GM13977 (cell line): ENCODE measurements at regions not wholly inside any gene's neighbourhood (a gene's known extent, or its start where the extent isn't known, plus 50 kb on each side); places are given as distances from the start of the nearest gene placed in this dataset.

Experiments used
- DNase-seq: peaks from one replicate; pipeline ENCODE4 v3.0.0; 2012; ENCODE audit warnings: low spot score
- CTCF ChIP-seq: IDR thresholded peaks from 2 replicates; pipeline ENCODE4 v1.5.1; 2012; ENCODE audit warnings: mild to moderate bottlenecking, control low read depth; ENCODE audit not compliant: insufficient read depth; ENCODE audit errors: extremely low read depth, missing control alignments
- in situ Hi-C: fragments of 300-500 bp; cut with MboI; formaldehyde crosslinking; loops from one replicate; pipeline ENCODE4 v1.12.0; 2022; ENCODE audit warnings: low sequenced_read_pairs, low pct_unique_long_range_greater_than_20kb, mixed read lengths, inconsistent platforms; ENCODE audit not compliant: unreplicated experiment

DNA sequence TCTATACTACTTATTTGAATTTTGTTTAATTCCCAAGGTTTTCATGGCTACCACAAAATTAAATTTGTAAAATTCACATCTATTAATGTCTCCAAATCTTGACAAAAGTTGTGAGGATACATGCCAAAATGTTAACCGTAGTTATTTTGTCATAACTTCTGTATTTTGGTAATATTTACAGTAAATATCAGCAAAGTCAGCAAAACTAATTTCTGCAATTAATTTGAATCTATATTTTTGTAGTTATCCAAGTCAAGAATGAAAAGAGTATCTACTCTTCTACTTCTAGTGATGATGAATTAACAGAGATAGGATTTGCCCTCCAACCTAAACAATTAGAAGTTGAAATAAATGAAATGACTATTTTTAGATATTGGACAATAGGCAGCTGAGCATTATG is 238.9 kb downstream of the CYP26B1 start:
- TF ChIP-seq CTCF = no peak
- in situ Hi-C loops = no loop called here
- DNase-seq = no peak

GRCh38 chr2:71907503-71907902 is 240.2 kb downstream of the CYP26B1 start:
- DNase-seq = no peak
- TF ChIP-seq CTCF = no peak
- in situ Hi-C loops = no loop called here

DNA sequence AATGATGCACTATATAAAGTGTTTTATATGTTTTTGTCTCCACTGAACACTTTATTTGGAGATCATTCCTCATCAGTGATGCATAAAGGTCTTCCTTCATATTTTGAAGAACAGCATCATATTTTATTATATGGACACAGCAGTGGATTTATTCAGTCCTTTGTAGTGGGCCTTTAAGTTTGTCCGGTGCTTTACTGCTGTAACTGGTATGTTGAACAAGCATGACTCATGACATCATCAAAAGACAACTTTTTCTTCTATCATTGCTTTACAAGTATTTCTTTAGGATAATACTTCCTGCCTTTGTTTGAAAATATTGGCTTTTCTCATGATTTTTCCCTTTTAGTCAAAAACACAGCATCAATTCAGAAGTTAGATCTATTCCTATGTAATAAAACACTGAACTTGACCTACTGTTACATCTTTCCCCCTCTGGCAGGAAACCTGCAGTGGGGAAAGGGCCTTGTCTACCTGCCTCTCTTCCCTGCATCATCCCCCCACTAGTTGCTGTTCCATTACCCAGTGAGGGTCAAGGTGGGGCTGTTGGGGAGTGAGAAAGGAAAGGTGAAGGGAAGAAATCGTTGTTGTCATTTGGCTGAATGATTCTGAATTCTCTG is 241.2 kb downstream of the CYP26B1 start:
- no peak for DNase-seq
- in situ Hi-C loops = no loop called here
- TF ChIP-seq CTCF = no peak

GRCh38 chr2:71905205-71905604 is 242.5 kb downstream of the CYP26B1 start:
- DNase-seq = no peak
- in situ Hi-C loops = no loop called here
- TF ChIP-seq CTCF = no peak

- TF ChIP-seq CTCF = no peak
- in situ Hi-C loops = no loop called here
- DNase-seq = no peak
Observed at GRCh38 chr2:71903841-71904240, 243.8 kb downstream of the CYP26B1 start.

DNA sequence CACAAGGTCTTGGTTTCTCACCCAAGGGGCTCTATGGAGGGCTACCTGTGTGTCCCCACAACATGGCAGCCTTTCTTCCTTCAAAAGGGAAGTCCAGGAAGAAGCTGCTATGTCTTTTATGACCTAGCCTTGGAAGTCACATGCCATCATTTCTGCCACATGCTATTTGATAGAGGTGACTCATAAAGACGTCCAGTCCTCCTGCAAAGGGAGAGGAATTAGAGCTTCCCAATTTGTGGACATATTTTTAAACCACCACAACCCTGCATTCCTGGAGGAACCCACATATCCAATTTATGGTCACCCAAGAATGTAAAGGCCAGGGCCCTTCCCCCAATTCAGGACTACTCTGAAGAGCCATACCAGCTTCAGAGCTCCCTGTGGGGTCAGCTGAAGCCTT is 246.2 kb downstream of the CYP26B1 start:
- TF ChIP-seq CTCF = no peak
- no peak for DNase-seq
- in situ Hi-C loops = no loop called here
